ENCODE measurements at regions not wholly inside any gene's neighbourhood (a gene's known extent, or its start where the extent isn't known, plus 50 kb on each side); places are given as distances from the start of the nearest gene placed in this dataset.

DNA sequence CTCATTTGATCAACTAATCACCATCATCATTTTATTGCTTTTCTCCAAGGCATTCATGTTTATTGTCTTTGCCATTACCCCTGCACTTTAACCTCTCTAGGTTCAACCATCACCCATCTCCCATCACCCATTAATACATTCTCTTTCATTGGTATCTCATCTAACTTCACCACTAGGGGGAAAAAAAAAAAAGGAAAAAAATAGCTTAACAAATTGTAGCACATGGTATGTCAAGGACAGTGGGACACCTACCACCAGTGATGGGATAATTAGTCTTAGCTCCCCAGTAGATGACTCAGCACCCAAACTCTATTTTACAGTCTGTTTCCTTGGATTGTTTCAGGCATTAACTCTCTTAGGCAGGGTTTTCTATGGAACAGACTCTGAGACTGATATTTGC lies 1770.2 kb upstream of the MIR17HG start:
- H3K27me3 ChIP-seq (ENCODE audit: insufficient read depth, low read length) = no peaks in the 10 kb centered on the region
- no peaks in the 10 kb centered on the region for H3K4me1 ChIP-seq (ENCODE audit: insufficient read depth, low read length)
- H3K4me3 ChIP-seq (ENCODE audit: low read length) = no peak overlapping the region

GRCh38 chr13:89584058-89584620 lies 1763.3 kb upstream of the MIR17HG start:
- Histone ChIP-seq H3K4me3 (ENCODE audit: low read length) (no peak overlapping the region), H3K27me3 (ENCODE audit: insufficient read depth, low read length) (no peaks in the 10 kb centered on the region), H3K9me3 (ENCODE audit: low read depth, low read length) (peaks cover 8% of the 10 kb centered on the region), H3K4me1 (ENCODE audit: insufficient read depth, low read length) (no peaks in the 10 kb centered on the region)

More for the DNA sequence above, 1770.2 kb upstream of the MIR17HG start:
- H3K9me3 ChIP-seq (ENCODE audit: low read depth, low read length) = no peaks in the 10 kb centered on the region

DNA sequence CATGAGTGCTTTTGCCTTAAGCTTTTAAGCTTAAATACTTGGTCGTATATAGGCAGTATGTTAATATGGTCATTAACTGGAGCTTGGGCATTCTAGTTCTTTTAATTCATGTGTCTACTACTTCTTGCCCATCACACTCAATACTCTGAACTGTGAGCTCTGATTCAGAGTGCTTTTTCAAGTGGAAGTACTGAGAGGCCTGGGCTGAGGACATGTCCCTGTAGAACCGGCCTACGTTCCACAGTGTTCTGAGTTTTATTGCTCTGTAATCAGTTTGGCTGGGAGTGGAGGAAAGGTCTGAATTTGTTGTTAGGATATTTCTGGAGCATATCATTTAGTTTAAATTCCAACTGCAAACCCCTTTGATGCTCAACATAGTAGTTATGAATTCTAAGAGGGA lies 1744.8 kb upstream of the MIR17HG start:
- H3K4me1 ChIP-seq (ENCODE audit: insufficient read depth, low read length) = no peaks in the 10 kb centered on the region

GRCh38 chr13:89603187-89603586 lies 1744.3 kb upstream of the MIR17HG start:
- Histone ChIP-seq H3K4me1 (ENCODE audit: insufficient read depth, low read length) (no peaks in the 10 kb centered on the region), H3K4me3 (ENCODE audit: low read length) (no peak overlapping the region), H3K9me3 (ENCODE audit: low read depth, low read length) (peaks cover 5% of the 10 kb centered on the region), H3K27me3 (ENCODE audit: insufficient read depth, low read length) (no peaks in the 10 kb centered on the region)

More for the DNA sequence above, 1744.8 kb upstream of the MIR17HG start:
- Histone ChIP-seq H3K27me3 (ENCODE audit: insufficient read depth, low read length) (no peaks in the 10 kb centered on the region), H3K9me3 (ENCODE audit: low read depth, low read length) (peaks cover 5% of the 10 kb centered on the region), H3K4me3 (ENCODE audit: low read length) (no peak overlapping the region)

- Histone ChIP-seq H3K4me3 (ENCODE audit: low read length) (no peak overlapping the region), H3K4me1 (ENCODE audit: insufficient read depth, low read length) (no peaks in the 10 kb centered on the region), H3K27me3 (ENCODE audit: insufficient read depth, low read length) (no peaks in the 10 kb centered on the region), H3K9me3 (ENCODE audit: low read depth, low read length) (no peaks in the 10 kb centered on the region)
These were observed 1738.2 kb upstream of the MIR17HG start for GRCh38 chr13:89609318-89609717.

- Histone ChIP-seq H3K9me3 (ENCODE audit: low read depth, low read length) (no peaks in the 10 kb centered on the region), H3K27me3 (ENCODE audit: insufficient read depth, low read length) (no peaks in the 10 kb centered on the region), H3K4me1 (ENCODE audit: insufficient read depth, low read length) (no peaks in the 10 kb centered on the region), H3K4me3 (ENCODE audit: low read length) (no peak overlapping the region)
These were observed 1737.2 kb upstream of the MIR17HG start for GRCh38 chr13:89610331-89610730.

GRCh38 chr13:89610881-89611280 lies 1736.6 kb upstream of the MIR17HG start:
- H3K4me3 ChIP-seq (ENCODE audit: low read length) = no peak overlapping the region
- H3K27me3 ChIP-seq (ENCODE audit: insufficient read depth, low read length) = no peaks in the 10 kb centered on the region
- no peaks in the 10 kb centered on the region for H3K4me1 ChIP-seq (ENCODE audit: insufficient read depth, low read length)
- no peaks in the 10 kb centered on the region for H3K9me3 ChIP-seq (ENCODE audit: low read depth, low read length)

DNA sequence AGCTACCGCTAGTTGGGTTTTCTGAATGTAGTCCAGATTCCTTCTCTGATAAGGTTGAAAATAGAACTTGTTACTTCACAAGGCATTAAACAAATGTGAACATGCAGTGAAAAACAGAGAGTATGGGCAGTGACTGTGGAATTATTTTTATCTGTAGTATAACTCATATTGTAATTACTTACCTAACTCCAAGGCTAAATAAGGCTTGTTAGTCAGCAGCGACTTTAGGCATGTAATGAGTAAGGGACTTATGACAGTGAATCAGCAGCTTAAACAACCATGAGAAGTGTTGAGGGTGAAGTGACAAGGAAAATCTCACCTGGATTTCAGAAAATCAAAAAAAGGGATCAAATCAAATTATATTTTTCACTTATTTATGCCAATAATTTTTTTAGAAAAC lies 1719.5 kb upstream of the MIR17HG start:
- Histone ChIP-seq H3K9me3 (ENCODE audit: low read depth, low read length) (peaks cover 9% of the 10 kb centered on the region), H3K4me1 (ENCODE audit: insufficient read depth, low read length) (no peaks in the 10 kb centered on the region), H3K4me3 (ENCODE audit: low read length) (no peak overlapping the region), H3K27me3 (ENCODE audit: insufficient read depth, low read length) (no peaks in the 10 kb centered on the region)

DNA sequence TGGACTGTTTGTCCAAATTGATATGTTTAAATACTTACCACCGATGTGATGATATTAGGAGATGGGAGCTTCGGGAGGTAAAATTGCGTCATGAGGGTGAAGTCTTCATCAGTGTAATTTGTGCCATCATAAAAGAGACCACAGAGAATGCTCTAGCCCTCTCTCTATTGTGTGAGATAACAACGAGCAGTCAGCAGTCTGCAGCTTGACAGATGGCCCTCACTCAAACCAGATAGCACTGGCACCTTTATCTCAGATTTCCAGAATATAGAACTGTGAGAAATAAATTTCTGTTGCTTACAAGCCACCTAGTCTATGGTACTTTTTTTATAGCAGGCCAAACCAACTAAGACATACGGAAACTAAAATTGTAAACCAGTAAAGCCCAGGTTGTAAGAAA lies 1718.9 kb upstream of the MIR17HG start:
- Histone ChIP-seq H3K4me1 (ENCODE audit: insufficient read depth, low read length) (no peaks in the 10 kb centered on the region), H3K4me3 (ENCODE audit: low read length) (no peak overlapping the region), H3K9me3 (ENCODE audit: low read depth, low read length) (peaks cover 9% of the 10 kb centered on the region), H3K27me3 (ENCODE audit: insufficient read depth, low read length) (no peaks in the 10 kb centered on the region)

DNA sequence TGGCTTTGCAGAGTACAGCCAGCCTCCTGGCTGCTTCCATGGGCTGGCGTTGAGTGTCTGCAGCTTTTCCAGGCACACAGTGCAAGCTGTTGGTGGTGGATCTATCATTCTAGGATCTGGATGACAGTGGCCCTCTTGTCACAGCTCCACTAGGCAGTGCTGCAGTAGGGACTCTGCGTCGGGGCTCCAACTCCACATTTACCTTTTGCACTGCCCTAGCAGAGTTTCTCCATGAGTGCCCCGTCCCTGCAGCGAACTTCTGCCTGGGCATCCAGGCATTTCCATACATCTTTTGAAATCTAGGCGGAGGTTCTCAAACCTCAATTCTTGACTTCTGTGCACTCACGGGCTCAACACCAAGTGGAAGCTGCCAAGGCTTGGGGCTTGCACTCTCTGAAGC lies 1697.3 kb upstream of the MIR17HG start:
- no peak overlapping the region for H3K4me3 ChIP-seq (ENCODE audit: low read length)
- peaks cover 12% of the 10 kb centered on the region for H3K9me3 ChIP-seq (ENCODE audit: low read depth, low read length)
- H3K4me1 ChIP-seq (ENCODE audit: insufficient read depth, low read length) = no peaks in the 10 kb centered on the region
- no peaks in the 10 kb centered on the region for H3K27me3 ChIP-seq (ENCODE audit: insufficient read depth, low read length)

DNA sequence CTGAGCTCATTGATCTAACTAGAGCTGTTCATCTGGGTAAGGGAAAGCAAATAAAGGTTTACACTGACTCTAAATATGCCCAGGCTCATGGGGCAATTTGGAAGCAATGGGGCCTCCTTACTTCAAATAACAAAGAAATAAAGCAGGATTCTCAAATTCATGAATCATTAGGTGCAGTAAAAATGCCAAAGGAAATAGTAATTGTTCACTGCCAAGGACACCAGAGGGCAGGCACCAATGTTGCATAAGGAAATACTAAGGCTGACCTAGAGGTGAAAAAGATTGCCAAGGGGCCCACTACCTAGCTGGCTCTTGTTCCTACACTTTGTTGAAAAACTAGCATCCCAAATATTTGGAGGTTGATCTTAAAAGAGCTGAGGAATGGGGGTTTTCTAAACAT lies 1686.7 kb upstream of the MIR17HG start:
- no peak overlapping the region for H3K4me3 ChIP-seq (ENCODE audit: low read length)
- no peaks in the 10 kb centered on the region for H3K9me3 ChIP-seq (ENCODE audit: low read depth, low read length)
- no peaks in the 10 kb centered on the region for H3K4me1 ChIP-seq (ENCODE audit: insufficient read depth, low read length)
- no peaks in the 10 kb centered on the region for H3K27me3 ChIP-seq (ENCODE audit: insufficient read depth, low read length)

- H3K9me3 ChIP-seq (ENCODE audit: low read depth, low read length) = no peaks in the 10 kb centered on the region
- H3K27me3 ChIP-seq (ENCODE audit: insufficient read depth, low read length) = no peaks in the 10 kb centered on the region
- no peaks in the 10 kb centered on the region for H3K4me1 ChIP-seq (ENCODE audit: insufficient read depth, low read length)
- no peak overlapping the region for H3K4me3 ChIP-seq (ENCODE audit: low read length)
These were observed 1673.6 kb upstream of the MIR17HG start for GRCh38 chr13:89673789-89674311.

GRCh38 chr13:89678466-89679121 lies 1668.9 kb upstream of the MIR17HG start:
- Histone ChIP-seq H3K4me1 (ENCODE audit: insufficient read depth, low read length) (no peaks in the 10 kb centered on the region), H3K27me3 (ENCODE audit: insufficient read depth, low read length) (no peaks in the 10 kb centered on the region), H3K4me3 (ENCODE audit: low read length) (no peak overlapping the region), H3K9me3 (ENCODE audit: low read depth, low read length) (no peaks in the 10 kb centered on the region)

GRCh38 chr13:89684896-89685295 lies 1662.6 kb upstream of the MIR17HG start:
- no peak overlapping the region for H3K4me3 ChIP-seq (ENCODE audit: low read length)
- H3K9me3 ChIP-seq (ENCODE audit: low read depth, low read length) = no peaks in the 10 kb centered on the region
- no peaks in the 10 kb centered on the region for H3K27me3 ChIP-seq (ENCODE audit: insufficient read depth, low read length)
- no peaks in the 10 kb centered on the region for H3K4me1 ChIP-seq (ENCODE audit: insufficient read depth, low read length)

- H3K9me3 ChIP-seq (ENCODE audit: low read depth, low read length) = no peaks in the 10 kb centered on the region
- no peaks in the 10 kb centered on the region for H3K4me1 ChIP-seq (ENCODE audit: insufficient read depth, low read length)
- H3K27me3 ChIP-seq (ENCODE audit: insufficient read depth, low read length) = no peaks in the 10 kb centered on the region
- no peak overlapping the region for H3K4me3 ChIP-seq (ENCODE audit: low read length)
These were observed 1661.3 kb upstream of the MIR17HG start for GRCh38 chr13:89686171-89686570.

DNA sequence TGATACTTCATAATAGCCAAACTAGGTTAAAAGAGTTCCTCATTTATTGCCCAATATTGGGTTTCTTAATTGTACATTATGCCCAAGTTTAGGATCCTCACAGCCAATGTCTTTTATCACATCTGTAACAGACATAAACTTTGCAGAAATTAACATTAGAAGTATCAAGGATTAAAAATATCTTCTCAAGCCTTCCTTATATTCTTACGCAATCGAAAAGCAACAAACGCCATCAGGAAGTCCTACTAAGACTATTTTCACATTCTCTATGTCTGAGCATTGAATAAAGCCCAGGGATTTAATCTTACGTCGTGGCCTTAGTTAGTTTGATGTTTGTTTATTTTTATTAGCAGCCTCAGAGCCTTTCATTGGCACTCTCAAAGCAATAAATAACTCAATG lies 1660.4 kb upstream of the MIR17HG start:
- Histone ChIP-seq H3K9me3 (ENCODE audit: low read depth, low read length) (no peaks in the 10 kb centered on the region), H3K4me1 (ENCODE audit: insufficient read depth, low read length) (no peaks in the 10 kb centered on the region), H3K4me3 (ENCODE audit: low read length) (no peak overlapping the region), H3K27me3 (ENCODE audit: insufficient read depth, low read length) (no peaks in the 10 kb centered on the region)

Measured in mononuclear cell (primary cell).